K562 (cell line): ENCODE measurements at regions not wholly inside any gene's neighbourhood (a gene's known extent, or its start where the extent isn't known, plus 50 kb on each side); places are given as distances from the start of the nearest gene placed in this dataset.

Source experiments
- CEBPG ChIP-seq, 3 experiments: fragments of 200-800 bp in 1 of 3; sonication (Bioruptor generic) in 1 of 3; sonication (generic) in 1 of 3; formaldehyde crosslinking in 1 of 3; IDR thresholded peaks in 2 of 3; conservative IDR thresholded peaks in 1 of 3; 2 replicates each; pipeline versions ENCODE4 v1.6.1 to v1.8.0; 2016 to 2022; ENCODE audit warnings: missing compliant biosample characterization in 2 of 3, missing genetic modification characterization in 2 of 3, mild to moderate bottlenecking in 1 of 3, missing genetic modification reagents in 1 of 3
- DEAF1 ChIP-seq: fragments of 450-650 bp; formaldehyde crosslinking; IDR thresholded peaks from 2 replicates; pipeline ENCODE4 v1.4.0; 2020; ENCODE audit warnings: mild to moderate bottlenecking, moderate library complexity
- ZNF143 ChIP-seq: sonication (generic); formaldehyde crosslinking; IDR thresholded peaks from 2 replicates; pipeline ENCODE4 v1.9.0; 2022; ENCODE audit warnings: mild to moderate bottlenecking, missing genetic modification reagents
- ZNF592 ChIP-seq: fragments of 450-650 bp; IDR thresholded peaks from 2 replicates; pipeline ENCODE4 v1.6.1; 2017; ENCODE audit warnings: antibody characterized with exemption, mild to moderate bottlenecking
- ZZZ3 ChIP-seq: fragments of 450-650 bp; IDR thresholded peaks from 2 replicates; pipeline ENCODE4 v1.6.1; 2016; ENCODE audit warnings: antibody characterized with exemption, mild to moderate bottlenecking, moderate library complexity

- TF ChIP-seq CEBPG (CRISPR knock-in tag; IDR thresholded peaks at IDR 0.05) (peak; percentile 83), CEBPG (tag; conservative IDR thresholded peaks at IDR 0.05 in 1 of 2, IDR thresholded peaks at IDR 0.05 in 1 of 2) (peak; percentile 93 to 99), ZZZ3 (no peak), DEAF1 (CRISPR knock-in tag) (peak; percentile 44; the same call in 1 of the 2 replicates), ZNF143 (no peak), ZNF592 (no peak)
These were observed 1099.8 kb upstream of the TENM3 start (continued) for GRCh38 chr4:181143250-181143854.
